ENCODE measurements at regions not wholly inside any gene's neighbourhood (a gene's known extent, or its start where the extent isn't known, plus 50 kb on each side); places are given as distances from the start of the nearest gene placed in this dataset.
A peak's percentile ranks its signal among the peaks of the same experiment; 100 is the strongest.
"Not testable (repeated sequence)": the region's sequence is repeated elsewhere in the genome, so short reads cannot be mapped to it uniquely, and the experiment has no call there.

DNA sequence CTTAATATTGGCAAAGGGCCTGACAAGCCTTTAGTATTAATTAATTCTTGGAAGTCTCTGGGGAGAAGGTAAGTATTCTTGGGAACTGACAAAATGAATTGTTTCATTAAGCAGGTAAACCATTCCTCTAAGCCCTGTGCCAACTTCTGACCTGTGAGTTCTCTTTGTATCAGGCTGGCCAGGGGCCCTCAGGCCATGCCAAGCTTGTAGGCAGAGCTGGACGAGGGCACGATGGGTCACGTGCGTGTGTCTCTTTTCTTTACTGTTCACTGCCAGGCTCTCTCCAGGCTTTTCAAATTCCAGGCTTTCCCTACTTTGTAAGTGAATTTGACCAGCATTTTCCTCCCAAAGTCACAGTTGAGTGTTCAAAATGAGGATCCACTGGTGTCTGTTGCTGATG, 112.4 kb downstream of the NRN1 start:
- no peak for TF ChIP-seq POLR2A (IDR thresholded peaks at IDR 0.05)
- TF ChIP-seq, protein P1, sequence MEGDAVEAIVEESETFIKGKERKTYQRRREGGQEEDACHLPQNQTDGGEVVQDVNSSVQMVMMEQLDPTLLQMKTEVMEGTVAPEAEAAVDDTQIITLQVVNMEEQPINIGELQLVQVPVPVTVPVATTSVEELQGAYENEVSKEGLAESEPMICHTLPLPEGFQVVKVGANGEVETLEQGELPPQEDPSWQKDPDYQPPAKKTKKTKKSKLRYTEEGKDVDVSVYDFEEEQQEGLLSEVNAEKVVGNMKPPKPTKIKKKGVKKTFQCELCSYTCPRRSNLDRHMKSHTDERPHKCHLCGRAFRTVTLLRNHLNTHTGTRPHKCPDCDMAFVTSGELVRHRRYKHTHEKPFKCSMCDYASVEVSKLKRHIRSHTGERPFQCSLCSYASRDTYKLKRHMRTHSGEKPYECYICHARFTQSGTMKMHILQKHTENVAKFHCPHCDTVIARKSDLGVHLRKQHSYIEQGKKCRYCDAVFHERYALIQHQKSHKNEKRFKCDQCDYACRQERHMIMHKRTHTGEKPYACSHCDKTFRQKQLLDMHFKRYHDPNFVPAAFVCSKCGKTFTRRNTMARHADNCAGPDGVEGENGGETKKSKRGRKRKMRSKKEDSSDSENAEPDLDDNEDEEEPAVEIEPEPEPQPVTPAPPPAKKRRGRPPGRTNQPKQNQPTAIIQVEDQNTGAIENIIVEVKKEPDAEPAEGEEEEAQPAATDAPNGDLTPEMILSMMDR (IDR thresholded peaks at IDR 0.05) = no peak
- H3K9me3 ChIP-seq = no peaks in the 10 kb centered on the region
- H3K4me1 ChIP-seq = no peaks in the 10 kb centered on the region
- ATAC-seq (no peak), DNase-seq (no peak)
- H3K36me3 ChIP-seq (replicated peaks in 1 of 2; ENCODE audit: insufficient read depth in 1 of 2, low read depth in 2 of 2) = no peaks in the 10 kb centered on the region
- 85 to 87% methylated on average over 4 of the region's 4 CpGs for WGBS, 2 donors
- no peaks in the 10 kb centered on the region for H3K27me3 ChIP-seq
- no peak overlapping the region for H3K4me3 ChIP-seq
- H3K27ac ChIP-seq = no peak overlapping the region
- intact Hi-C loops (cut with DNase I) = no loop called here

DNA sequence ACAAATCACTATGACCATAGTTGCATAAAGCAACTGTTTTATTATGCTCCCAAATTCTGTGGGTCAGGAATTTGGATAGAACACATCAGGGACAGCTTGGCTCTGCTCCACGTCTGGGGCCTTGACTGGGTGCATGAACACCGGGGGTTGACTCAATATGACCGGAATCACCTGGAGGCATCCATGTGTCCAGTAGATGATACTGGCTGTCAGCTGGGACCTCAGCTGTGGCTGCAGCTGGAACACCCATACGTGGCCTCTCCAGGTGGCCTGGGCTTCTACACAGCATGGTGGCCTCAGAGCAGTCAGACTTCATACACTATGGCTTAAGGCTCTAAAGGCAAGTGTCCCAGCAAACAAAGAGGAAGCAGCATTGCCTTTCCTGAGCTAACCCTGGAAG, 113.4 kb downstream of the NRN1 start:
- TF ChIP-seq, protein P1 (IDR thresholded peaks at IDR 0.05) = no peak
- no peak for TF ChIP-seq POLR2A (IDR thresholded peaks at IDR 0.05)
- H3K9me3 ChIP-seq = no peaks in the 10 kb centered on the region
- no peak overlapping the region for H3K4me3 ChIP-seq
- H3K36me3 ChIP-seq (replicated peaks in 1 of 2; ENCODE audit: insufficient read depth in 1 of 2, low read depth in 2 of 2) = no peaks in the 10 kb centered on the region
- no peak overlapping the region for H3K27ac ChIP-seq
- WGBS, 2 donors = 85 to 87% methylated on average over 4 of the region's 4 CpGs
- H3K27me3 ChIP-seq = no peaks in the 10 kb centered on the region
- no peaks in the 10 kb centered on the region for H3K4me1 ChIP-seq
- ATAC-seq (no peak), DNase-seq (no peak)
- intact Hi-C loops (cut with DNase I) = no loop called here

DNA sequence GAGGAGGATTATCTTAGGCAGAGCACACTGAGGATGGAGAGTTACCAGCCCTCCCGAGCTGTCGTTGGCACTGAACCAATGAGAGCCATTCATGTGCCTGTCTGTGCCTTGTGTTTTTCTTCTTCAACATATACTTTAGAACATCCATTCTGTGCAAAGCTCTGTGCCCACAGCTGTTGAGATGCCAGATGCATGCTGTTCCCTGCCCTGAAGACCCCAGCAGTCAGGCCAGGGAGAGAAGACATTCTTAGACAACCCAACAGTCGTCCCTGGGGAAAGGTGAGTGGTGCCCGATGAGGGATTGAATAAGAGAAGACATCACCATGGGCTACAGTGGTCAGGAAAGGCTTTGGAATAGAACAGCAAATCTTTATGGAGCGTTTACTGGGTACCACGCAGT, 114.1 kb downstream of the NRN1 start:
- TF ChIP-seq, protein P1 (IDR thresholded peaks at IDR 0.05) = no peak
- TF ChIP-seq POLR2A (IDR thresholded peaks at IDR 0.05) = no peak
- ATAC-seq (no peak), DNase-seq (no peak)
- Histone ChIP-seq H3K27ac (peak overlapping the region in 1 of 4 donors; percentile 40), H3K27me3 (no peaks in the 10 kb centered on the region), H3K4me3 (no peak overlapping the region), H3K9me3 (no peaks in the 10 kb centered on the region), H3K4me1 (no peaks in the 10 kb centered on the region), H3K36me3 (replicated peaks in 1 of 2; ENCODE audit: insufficient read depth in 1 of 2, low read depth in 2 of 2) (no peaks in the 10 kb centered on the region)
- intact Hi-C loops (cut with DNase I) = no loop called here
- WGBS, 2 donors = 80 to 81% methylated on average over 6 of the region's 6 CpGs

DNA sequence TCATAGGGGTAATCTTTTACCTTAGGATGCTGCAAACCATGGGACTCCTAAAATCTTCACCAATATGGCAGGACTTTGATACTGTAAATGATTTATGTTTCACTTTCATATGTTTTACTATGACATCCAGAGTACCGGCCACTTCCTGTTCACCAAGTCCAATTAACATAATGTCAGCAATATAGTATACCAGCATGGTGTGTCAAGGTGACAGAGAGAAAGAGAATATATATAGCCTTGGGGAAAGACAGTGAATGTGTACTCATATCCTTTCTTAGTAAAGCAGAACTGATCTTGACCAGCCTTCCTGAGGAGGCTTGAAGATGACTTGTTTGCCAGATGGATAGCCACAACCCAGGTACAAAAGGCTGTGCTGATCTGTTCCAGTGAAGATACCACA, 127.9 kb downstream of the NRN1 start:
- Histone ChIP-seq H3K9me3 (no peaks in the 10 kb centered on the region), H3K4me1 (no peaks in the 10 kb centered on the region), H3K27ac (no peak overlapping the region), H3K4me3 (no peak overlapping the region), H3K27me3 (no peaks in the 10 kb centered on the region), H3K36me3 (replicated peaks in 1 of 2; ENCODE audit: insufficient read depth in 1 of 2, low read depth in 2 of 2) (no peaks in the 10 kb centered on the region)
- 83 to 85% methylated on average over 1 of the region's 1 CpG for WGBS, 2 donors
- ATAC-seq (no peak), DNase-seq (no peak)
- TF ChIP-seq, protein P1 (IDR thresholded peaks at IDR 0.05) = no peak
- TF ChIP-seq POLR2A (IDR thresholded peaks at IDR 0.05) = no peak
- intact Hi-C loops (cut with DNase I) = no loop called here

DNA sequence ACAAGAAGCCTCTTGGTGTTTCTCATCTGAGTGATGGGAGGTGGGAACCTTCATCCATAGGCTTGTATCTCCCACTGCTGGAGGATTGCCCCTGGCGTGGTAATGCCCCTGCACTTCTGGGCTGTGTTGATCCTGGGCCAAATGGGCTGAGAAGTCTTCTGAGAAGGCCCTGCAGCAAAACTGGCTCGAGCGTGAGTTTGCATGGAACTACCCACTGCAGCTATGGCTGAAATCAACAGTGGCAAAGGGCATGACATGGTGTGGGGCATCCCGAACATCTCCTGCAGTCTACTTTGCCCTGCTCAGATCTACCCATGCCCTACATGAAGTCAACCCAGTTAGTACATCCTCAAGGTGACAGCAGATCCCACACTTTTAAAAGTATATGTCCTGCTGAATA, 130.6 kb downstream of the NRN1 start:
- TF ChIP-seq, protein P1 (IDR thresholded peaks at IDR 0.05) = no peak
- TF ChIP-seq POLR2A (IDR thresholded peaks at IDR 0.05) = no peak
- no peaks in the 10 kb centered on the region for H3K27me3 ChIP-seq
- no peak for ATAC-seq
- WGBS, 2 donors = 74 to 81% methylated on average over 4 of the region's 4 CpGs
- intact Hi-C loops (cut with DNase I) = no loop called here
- no peak overlapping the region for H3K4me3 ChIP-seq
- H3K9me3 ChIP-seq = peaks cover 0 to 9% (median 0%) of the 10 kb centered on the region in 3 donors
- H3K27ac ChIP-seq = no peak overlapping the region
- DNase-seq = no peak
- H3K36me3 ChIP-seq (replicated peaks in 1 of 2; ENCODE audit: insufficient read depth in 1 of 2, low read depth in 2 of 2) = no peaks in the 10 kb centered on the region
- no peaks in the 10 kb centered on the region for H3K4me1 ChIP-seq

DNA sequence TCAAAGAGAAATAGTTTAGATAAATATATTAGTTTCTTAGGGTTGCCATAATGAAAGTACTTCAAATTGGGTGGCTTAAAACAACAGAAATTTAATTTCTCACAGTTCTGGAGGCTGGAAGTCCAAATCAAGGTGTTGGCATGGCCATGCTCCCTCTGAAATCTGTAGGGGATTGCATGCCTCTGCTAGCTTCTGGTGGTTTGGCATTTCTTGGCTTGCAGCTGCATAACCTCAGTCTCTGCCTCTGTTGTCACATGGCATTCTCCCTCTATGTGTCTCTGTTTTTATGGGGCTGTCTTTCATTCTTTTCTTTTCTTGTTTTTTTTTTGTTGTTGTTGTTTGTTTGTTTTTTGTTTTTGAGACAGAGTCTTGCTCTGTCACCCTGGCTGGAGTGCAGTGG, 132.7 kb downstream of the NRN1 start:
- ATAC-seq; H3K9me3 ChIP-seq; H3K4me3 ChIP-seq; H3K27ac ChIP-seq; H3K4me1 ChIP-seq; H3K27me3 ChIP-seq; H3K36me3 ChIP-seq (replicated peaks in 1 of 2; ENCODE audit: insufficient read depth in 1 of 2, low read depth in 2 of 2); DNase-seq; intact Hi-C loops (cut with DNase I): not testable (repeated sequence)

Data from body of pancreas (tissue), 4 donors.